H1 (cell line): ENCODE measurements at regions not wholly inside any gene's neighbourhood (a gene's known extent, or its start where the extent isn't known, plus 50 kb on each side); places are given as distances from the start of the nearest gene placed in this dataset.
"Not testable (repeated sequence)": the region's sequence is repeated elsewhere in the genome, so short reads cannot be mapped to it uniquely, and the experiment has no call there.

Experiments
- MAX ChIP-seq: IDR thresholded peaks from 2 replicates; pipeline ENCODE4 v1.6.1; 2012; ENCODE audit warnings: inconsistent platforms
- POLR2A ChIP-seq, 2 experiments: IDR thresholded peaks; 1 replicate in 1 of 2; 2 replicates in 1 of 2; pipeline ENCODE4 v1.6.1; 2011; ENCODE audit warnings: low read depth in 2 of 2, low read length in 2 of 2, mild to moderate bottlenecking in 2 of 2; ENCODE audit errors: control extremely low read depth in 1 of 2
- TAF1 ChIP-seq: IDR thresholded peaks from 2 replicates; pipeline ENCODE4 v1.6.1; 2011; ENCODE audit warnings: mild to moderate bottlenecking, low read depth, low read length

GRCh38 chr2:201946746-201947145 is 86.9 kb upstream of the FZD7 start:
- TF ChIP-seq TAF1; POLR2A (IDR thresholded peaks at IDR 0.05; ENCODE audit: control extremely low read depth in 1 of 2, low read depth in 2 of 2, low read length in 2 of 2); MAX: not testable (repeated sequence)
